Activated naive CD8-positive, alpha-beta T cell treated with anti-CD3 and anti-CD28 coated beads, Interleukin-2, amount 10 ng/mL, durations not matched to agents 7 days and 5 days (primary cell): ENCODE measurements at regions not wholly inside any gene's neighbourhood (a gene's known extent, or its start where the extent isn't known, plus 50 kb on each side); places are given as distances from the start of the nearest gene placed in this dataset.

ENCODE experiments used
- ATAC-seq: fragments of 150-1000 bp; cut with Tn5 transposase; one replicate; pipeline ENCODE4 v1.10.0; 2021; ENCODE audit warnings: low read depth, moderate library complexity
- POLR2A ChIA-PET: fragments of 350-600 bp; sonication (Branson Sonifier 250); formaldehyde crosslinking; loops from one replicate; lab custom pipeline; 2021; ENCODE audit warnings: antibody characterized with exemption; lab: Charles Lee
- DNase-seq: peaks from one replicate; pipeline ENCODE4 v3.0.0; 2021
- H3K27ac Mint-ChIP-seq: one replicate; pipeline ENCODE4 v1.8.0; 2022; ENCODE audit warnings: mild to moderate bottlenecking, mixed read lengths
- H3K27me3 Mint-ChIP-seq: one replicate; pipeline ENCODE4 v1.8.0; 2022; ENCODE audit warnings: mild to moderate bottlenecking, moderate library complexity, mixed read lengths
- H3K36me3 Mint-ChIP-seq: one replicate; pipeline ENCODE4 v1.8.0; 2021; ENCODE audit warnings: mild to moderate bottlenecking, mixed read lengths
- H3K4me1 Mint-ChIP-seq: one replicate; pipeline ENCODE4 v1.8.0; 2021; ENCODE audit warnings: mixed read lengths
- H3K4me3 Mint-ChIP-seq: one replicate; pipeline ENCODE4 v1.8.0; 2022; ENCODE audit warnings: mild to moderate bottlenecking, moderate library complexity, mixed read lengths
- H3K9me3 Mint-ChIP-seq: one replicate; pipeline ENCODE4 v1.8.0; 2021; ENCODE audit warnings: mixed read lengths

- Mint-ChIP-seq H3K27ac (no peak overlapping the region), H3K27me3 (peaks cover 4% of the 10 kb centered on the region), H3K4me3 (no peak overlapping the region), H3K36me3 (no peaks in the 10 kb centered on the region), H3K9me3 (no peaks in the 10 kb centered on the region), H3K4me1 (no peaks in the 10 kb centered on the region)
- DNase-seq (no peak), ATAC-seq (no peak)
- POLR2A ChIA-PET: no interaction called here
These were observed 390.0 kb downstream of the ARL4A start for GRCh38 chr7:13077466-13077865.

- Mint-ChIP-seq H3K36me3 (no peaks in the 10 kb centered on the region), H3K27ac (no peak overlapping the region), H3K4me1 (no peaks in the 10 kb centered on the region), H3K4me3 (no peak overlapping the region), H3K9me3 (no peaks in the 10 kb centered on the region), H3K27me3 (peaks cover 4% of the 10 kb centered on the region)
- ATAC-seq: no peak
- POLR2A ChIA-PET: no interaction called here
- no peak for DNase-seq
These were observed 390.7 kb downstream of the ARL4A start for GRCh38 chr7:13078105-13078504.

GRCh38 chr7:13090959-13091358 lies 403.5 kb downstream of the ARL4A start:
- Mint-ChIP-seq H3K27ac (no peak overlapping the region), H3K4me3 (no peak overlapping the region), H3K36me3 (no peaks in the 10 kb centered on the region), H3K27me3 (peaks cover 4% of the 10 kb centered on the region), H3K4me1 (no peaks in the 10 kb centered on the region), H3K9me3 (no peaks in the 10 kb centered on the region)
- no peak for ATAC-seq
- DNase-seq: no peak
- POLR2A ChIA-PET: no interaction called here

GRCh38 chr7:13091974-13092707 lies 404.7 kb downstream of the ARL4A start:
- POLR2A ChIA-PET: no interaction called here
- H3K4me3 Mint-ChIP-seq: no peak overlapping the region
- DNase-seq: no peak
- H3K27ac Mint-ChIP-seq: no peak overlapping the region
- no peaks in the 10 kb centered on the region for H3K36me3 Mint-ChIP-seq
- no peak for ATAC-seq
- peaks cover 4% of the 10 kb centered on the region for H3K27me3 Mint-ChIP-seq
- no peaks in the 10 kb centered on the region for H3K4me1 Mint-ChIP-seq
- no peaks in the 10 kb centered on the region for H3K9me3 Mint-ChIP-seq

GRCh38 chr7:13092708-13093005 lies 405.2 kb downstream of the ARL4A start:
- POLR2A ChIA-PET: no interaction called here
- Mint-ChIP-seq H3K27me3 (peaks cover 4% of the 10 kb centered on the region), H3K4me1 (no peaks in the 10 kb centered on the region), H3K4me3 (no peak overlapping the region), H3K9me3 (no peaks in the 10 kb centered on the region), H3K27ac (no peak overlapping the region), H3K36me3 (no peaks in the 10 kb centered on the region)
- ATAC-seq (no peak), DNase-seq (no peak)

GRCh38 chr7:13093160-13093559 lies 405.7 kb downstream of the ARL4A start:
- no peak overlapping the region for H3K4me3 Mint-ChIP-seq
- H3K4me1 Mint-ChIP-seq: no peaks in the 10 kb centered on the region
- no peaks in the 10 kb centered on the region for H3K9me3 Mint-ChIP-seq
- no peak overlapping the region for H3K27ac Mint-ChIP-seq
- no peaks in the 10 kb centered on the region for H3K36me3 Mint-ChIP-seq
- peaks cover 4% of the 10 kb centered on the region for H3K27me3 Mint-ChIP-seq
- DNase-seq: no peak
- POLR2A ChIA-PET: no interaction called here
- no peak for ATAC-seq

- Mint-ChIP-seq H3K27ac (no peak overlapping the region), H3K36me3 (no peaks in the 10 kb centered on the region), H3K27me3 (no peaks in the 10 kb centered on the region), H3K4me3 (no peak overlapping the region), H3K9me3 (no peaks in the 10 kb centered on the region), H3K4me1 (no peaks in the 10 kb centered on the region)
- DNase-seq: no peak
- POLR2A ChIA-PET: no interaction called here
- ATAC-seq: no peak
These were observed 410.1 kb downstream of the ARL4A start for GRCh38 chr7:13097499-13097898.

- no peaks in the 10 kb centered on the region for H3K27me3 Mint-ChIP-seq
- H3K4me3 Mint-ChIP-seq: no peak overlapping the region
- H3K4me1 Mint-ChIP-seq: no peaks in the 10 kb centered on the region
- POLR2A ChIA-PET: no interaction called here
- DNase-seq (no peak), ATAC-seq (no peak)
- no peaks in the 10 kb centered on the region for H3K36me3 Mint-ChIP-seq
- no peaks in the 10 kb centered on the region for H3K9me3 Mint-ChIP-seq
- H3K27ac Mint-ChIP-seq: no peak overlapping the region
These were observed 410.7 kb downstream of the ARL4A start for GRCh38 chr7:13098161-13098560.

GRCh38 chr7:13099154-13099795 lies 411.8 kb downstream of the ARL4A start:
- DNase-seq: no peak
- ATAC-seq: no peak
- H3K27me3 Mint-ChIP-seq: no peaks in the 10 kb centered on the region
- no peaks in the 10 kb centered on the region for H3K9me3 Mint-ChIP-seq
- H3K4me3 Mint-ChIP-seq: no peak overlapping the region
- no peaks in the 10 kb centered on the region for H3K36me3 Mint-ChIP-seq
- peaks cover 1% of the 10 kb centered on the region for H3K4me1 Mint-ChIP-seq
- H3K27ac Mint-ChIP-seq: no peak overlapping the region
- POLR2A ChIA-PET: no interaction called here

GRCh38 chr7:13104128-13104527 lies 416.7 kb downstream of the ARL4A start:
- POLR2A ChIA-PET: no interaction called here
- Mint-ChIP-seq H3K4me1 (peaks cover 1% of the 10 kb centered on the region), H3K36me3 (no peaks in the 10 kb centered on the region), H3K27me3 (peaks cover 2% of the 10 kb centered on the region), H3K9me3 (no peaks in the 10 kb centered on the region), H3K27ac (no peak overlapping the region), H3K4me3 (no peak overlapping the region)
- DNase-seq (no peak), ATAC-seq (no peak)

GRCh38 chr7:13105209-13105608 lies 417.8 kb downstream of the ARL4A start:
- Mint-ChIP-seq H3K4me1 (peaks cover 1% of the 10 kb centered on the region), H3K27me3 (peaks cover 2% of the 10 kb centered on the region), H3K9me3 (no peaks in the 10 kb centered on the region), H3K4me3 (no peak overlapping the region), H3K36me3 (no peaks in the 10 kb centered on the region), H3K27ac (no peak overlapping the region)
- DNase-seq: no peak
- no peak for ATAC-seq
- POLR2A ChIA-PET: no interaction called here

GRCh38 chr7:13106513-13106912 lies 419.1 kb downstream of the ARL4A start:
- Mint-ChIP-seq H3K4me1 (peaks cover 1% of the 10 kb centered on the region), H3K27ac (no peak overlapping the region), H3K9me3 (no peaks in the 10 kb centered on the region), H3K4me3 (no peak overlapping the region), H3K27me3 (peaks cover 2% of the 10 kb centered on the region), H3K36me3 (no peaks in the 10 kb centered on the region)
- DNase-seq (no peak), ATAC-seq (no peak)
- POLR2A ChIA-PET: no interaction called here

- Mint-ChIP-seq H3K9me3 (no peaks in the 10 kb centered on the region), H3K27ac (no peak overlapping the region), H3K36me3 (no peaks in the 10 kb centered on the region), H3K4me3 (no peak overlapping the region), H3K4me1 (peaks cover 1% of the 10 kb centered on the region), H3K27me3 (peaks cover 2% of the 10 kb centered on the region)
- POLR2A ChIA-PET: no interaction called here
- ATAC-seq (no peak), DNase-seq (no peak)
These were observed 419.9 kb downstream of the ARL4A start for GRCh38 chr7:13107291-13107690.

GRCh38 chr7:13108061-13108460 lies 420.6 kb downstream of the ARL4A start:
- Mint-ChIP-seq H3K4me3 (no peak overlapping the region), H3K27ac (no peak overlapping the region)

More at GRCh38 chr7:13108061-13108460, 420.6 kb downstream of the ARL4A start:
- POLR2A ChIA-PET: no interaction called here
- DNase-seq (no peak), ATAC-seq (no peak)
- Mint-ChIP-seq H3K9me3 (no peaks in the 10 kb centered on the region), H3K36me3 (no peaks in the 10 kb centered on the region), H3K4me1 (peaks cover 1% of the 10 kb centered on the region), H3K27me3 (peaks cover 2% of the 10 kb centered on the region)
